ENCODE measurements at regions not wholly inside any gene's neighbourhood (a gene's known extent, or its start where the extent isn't known, plus 50 kb on each side); places are given as distances from the start of the nearest gene placed in this dataset.

- TF ChIP-seq CTCF (IDR thresholded peaks at IDR 0.05; ENCODE audit: poor library complexity) (no peak), EZH2 (IDR thresholded peaks at IDR 0.05; ENCODE audit: borderline replicate concordance) (no peak), EZH2phosphoT487 (IDR thresholded peaks at IDR 0.05; ENCODE audit: low read depth, severe bottlenecking, unreplicated experiment) (no peak)
Measured at GRCh38 chr18:79624356-79625170, 55.0 kb upstream of the CTDP1 start.
